HT-29 (cell line): ENCODE measurements at regions not wholly inside any gene's neighbourhood (a gene's known extent, or its start where the extent isn't known, plus 50 kb on each side); places are given as distances from the start of the nearest gene placed in this dataset.
"Not testable (repeated sequence)": the region's sequence is repeated elsewhere in the genome, so short reads cannot be mapped to it uniquely, and the experiment has no call there.

Experiments
- DNase-seq: peaks from one replicate; pipeline ENCODE4 v3.0.0-alpha.2; 2015; ENCODE audit warnings: low spot score

GRCh38 chr14:94836849-94837248 lies 66.9 kb upstream of the GSC start:
- DNase-seq, result no peak

- no peak for DNase-seq
Observed at GRCh38 chr14:94833633-94834032, 63.7 kb upstream of the GSC start.

- DNase-seq, result no peak
Observed at GRCh38 chr14:94831085-94831484, 61.2 kb upstream of the GSC start.

GRCh38 chr14:94827711-94828447 lies 58.0 kb upstream of the GSC start:
- no peak for DNase-seq

- no peak for DNase-seq
Observed at GRCh38 chr14:94826774-94827173, 56.9 kb upstream of the GSC start.

- peak; percentile 10 for DNase-seq
Observed at GRCh38 chr14:94823556-94824341, 53.8 kb upstream of the GSC start.

- no peak for DNase-seq
Observed at GRCh38 chr14:94821705-94822104, 51.8 kb upstream of the GSC start.

GRCh38 chr14:94820932-94821331 lies 51.0 kb upstream of the GSC start:
- DNase-seq, result not testable (repeated sequence)
